Activated T-helper 2 cell treated with anti-CD3 and anti-CD28 coated beads, Interferon-gamma antibody, Interleukin-2, Interleukin-4, amounts not matched to agents 10 μg/mL and 5 μg/mL and 100 μg/mL, durations not matched to agents 14 hours and 24 hours and 36 hours (primary cell): ENCODE measurements at regions not wholly inside any gene's neighbourhood (a gene's known extent, or its start where the extent isn't known, plus 50 kb on each side); places are given as distances from the start of the nearest gene placed in this dataset.

Source experiments
- DNase-seq: peaks from one replicate; pipeline ENCODE4 v3.0.0; 2021; ENCODE audit warnings: low spot score
- H3K27ac Mint-ChIP-seq: one replicate; pipeline ENCODE4 v1.8.0; 2021; ENCODE audit warnings: mixed read lengths
- H3K27me3 Mint-ChIP-seq: one replicate; pipeline ENCODE4 v1.8.0; 2021; ENCODE audit warnings: low read depth, mixed read lengths
- H3K36me3 Mint-ChIP-seq: one replicate; pipeline ENCODE4 v1.8.0; 2021; ENCODE audit warnings: low read depth, mixed read lengths
- H3K4me1 Mint-ChIP-seq: one replicate; pipeline ENCODE4 v1.8.0; 2021; ENCODE audit warnings: low read depth, mixed read lengths
- H3K4me3 Mint-ChIP-seq: one replicate; pipeline ENCODE4 v1.8.0; 2021; ENCODE audit warnings: low read depth, mild to moderate bottlenecking, moderate library complexity, mixed read lengths
- H3K9me3 Mint-ChIP-seq: one replicate; pipeline ENCODE4 v1.8.0; 2021; ENCODE audit warnings: mixed read lengths
- intact Hi-C: fragments of 100-400 bp; cut with micrococcal nuclease; formaldehyde crosslinking; loops from one replicate; pipeline ENCODE4 v1.15.1; 2023

DNA sequence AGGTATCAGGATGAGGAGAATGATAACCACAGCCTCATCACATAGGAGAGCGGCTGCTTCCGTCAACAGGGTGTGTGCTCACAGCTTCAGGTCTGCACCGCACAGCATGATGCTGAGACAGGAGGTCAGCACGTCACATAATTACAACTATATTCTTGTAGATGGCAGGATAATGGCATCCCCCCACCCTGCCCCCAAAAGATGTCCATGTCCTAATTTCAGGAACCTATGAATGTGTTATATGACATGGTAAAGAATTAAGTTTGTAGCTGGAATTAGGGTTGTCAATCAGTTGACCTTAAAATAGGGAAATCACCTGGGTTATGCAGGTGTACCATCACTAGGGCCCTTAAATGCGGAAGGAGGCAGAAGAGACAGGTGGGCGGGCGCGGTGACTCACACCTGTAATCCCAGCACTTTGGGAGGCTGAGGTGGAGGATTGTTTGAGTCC is 73.9 kb downstream of the ARL4C start:
- peak overlapping the region; percentile 50 for H3K4me3 Mint-ChIP-seq
- peak overlapping the region; percentile 90 for H3K27ac Mint-ChIP-seq
- H3K4me1 Mint-ChIP-seq: peaks cover 73% of the 10 kb centered on the region
- no peaks in the 10 kb centered on the region for H3K27me3 Mint-ChIP-seq
- H3K36me3 Mint-ChIP-seq: peaks cover 8% of the 10 kb centered on the region
- H3K9me3 Mint-ChIP-seq: peaks cover 8% of the 10 kb centered on the region
- peak; percentile 61 for DNase-seq
- intact Hi-C loops: loop anchor here (1.0 to 2.0 kb wide), 3 partner anchors 22 to 54 kb away; no protein-coding TSS in a partner anchor

DNA sequence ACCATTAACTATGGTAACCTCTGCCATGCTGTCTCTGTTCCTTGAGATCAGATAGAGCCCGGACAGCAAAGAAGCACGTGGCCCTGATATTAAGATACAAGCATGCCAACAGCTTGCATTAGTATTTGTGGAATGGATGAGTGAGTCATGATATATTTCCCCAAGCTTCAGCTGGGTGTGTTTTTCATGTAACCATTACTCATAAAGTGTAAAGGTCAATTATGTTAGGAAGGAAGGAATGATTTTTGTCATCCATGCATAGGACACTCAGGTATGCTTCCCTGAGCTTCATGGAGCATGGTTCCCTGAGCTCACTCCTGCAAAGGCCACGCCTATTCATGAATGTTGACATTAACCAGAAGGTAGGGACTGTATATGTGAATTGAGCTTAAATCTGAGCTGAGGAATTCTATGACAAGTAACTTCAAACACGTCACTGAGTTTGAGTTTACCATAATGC is 74.6 kb downstream of the ARL4C start:
- no peak for DNase-seq
- intact Hi-C loops: loop anchor here (2.0 kb wide), 2 partner anchors 22 to 54 kb away; no protein-coding TSS in a partner anchor
- Mint-ChIP-seq H3K9me3 (peaks cover 10% of the 10 kb centered on the region), H3K27me3 (no peaks in the 10 kb centered on the region), H3K27ac (peak overlapping the region; percentile 90), H3K4me3 (peak overlapping the region; percentile 50), H3K36me3 (peaks cover 9% of the 10 kb centered on the region), H3K4me1 (peaks cover 66% of the 10 kb centered on the region)

DNA sequence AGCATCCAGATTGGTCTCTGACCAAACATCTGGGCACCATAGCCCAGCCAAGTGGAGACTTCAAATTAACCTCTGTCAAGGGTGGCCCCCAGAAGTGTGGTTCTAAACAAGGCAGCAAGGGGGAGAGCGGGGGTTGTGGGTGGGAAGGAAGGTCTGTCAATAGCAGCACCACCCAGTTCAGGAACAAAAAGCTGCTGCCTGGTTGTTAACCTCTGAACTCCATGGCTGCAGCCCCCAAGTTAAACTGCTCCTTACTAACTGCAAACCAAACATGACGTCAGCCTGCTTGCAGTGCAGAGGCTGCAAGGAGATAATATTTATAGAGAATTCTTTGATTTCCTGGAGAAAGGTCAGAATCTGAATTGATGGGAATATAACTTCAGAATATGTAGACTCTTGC is 76.5 kb downstream of the ARL4C start:
- intact Hi-C loops: no loop called here
- DNase-seq: no peak
- Mint-ChIP-seq H3K4me1 (peaks cover 51% of the 10 kb centered on the region), H3K27me3 (no peaks in the 10 kb centered on the region), H3K27ac (no peak overlapping the region), H3K36me3 (peaks cover 11% of the 10 kb centered on the region), H3K9me3 (peaks cover 10% of the 10 kb centered on the region), H3K4me3 (no peak overlapping the region)

DNA sequence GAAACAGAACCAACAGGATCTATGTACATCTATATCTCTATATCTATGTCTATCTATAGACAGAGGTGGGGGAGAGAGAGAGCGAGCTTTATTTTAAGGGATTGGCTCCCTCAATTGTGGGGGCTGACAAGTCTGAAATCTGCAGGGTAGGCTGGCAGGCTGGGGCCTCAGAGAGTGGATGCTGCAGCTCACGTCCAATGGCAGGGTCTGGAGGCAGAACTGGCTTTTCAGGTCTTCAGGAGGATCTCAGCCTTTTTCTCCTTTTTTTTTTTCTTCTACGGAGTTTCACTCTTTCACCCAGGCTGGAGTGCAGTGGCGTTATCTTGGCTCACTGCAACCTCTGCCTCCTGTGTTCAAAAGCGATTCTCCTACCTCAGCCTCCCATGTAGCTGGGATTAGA is 77.2 kb downstream of the ARL4C start:
- DNase-seq: no peak
- H3K9me3 Mint-ChIP-seq: peaks cover 10% of the 10 kb centered on the region
- H3K27ac Mint-ChIP-seq: no peak overlapping the region
- intact Hi-C loops: no loop called here
- no peaks in the 10 kb centered on the region for H3K27me3 Mint-ChIP-seq
- peaks cover 47% of the 10 kb centered on the region for H3K4me1 Mint-ChIP-seq
- peaks cover 11% of the 10 kb centered on the region for H3K36me3 Mint-ChIP-seq
- H3K4me3 Mint-ChIP-seq: no peak overlapping the region

DNA sequence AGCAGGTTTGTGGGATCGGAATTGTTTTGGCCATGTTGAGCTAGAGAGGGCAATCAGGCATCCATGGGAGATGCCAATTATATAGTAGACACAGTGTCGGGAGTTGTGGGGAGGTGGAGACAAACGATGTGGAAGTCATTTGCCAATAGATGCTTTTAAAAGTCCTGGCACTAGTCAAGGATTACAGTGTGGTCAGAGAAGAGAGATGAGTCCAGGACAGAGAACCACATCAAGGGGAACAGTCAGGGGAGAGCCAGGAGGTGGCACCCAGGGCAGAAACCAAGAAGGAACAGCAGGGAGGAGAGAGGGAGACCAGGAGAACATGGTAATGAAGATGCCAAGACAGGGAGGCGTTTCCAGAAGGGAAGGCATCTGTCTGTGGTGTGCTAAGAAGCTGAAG is 81.2 kb downstream of the ARL4C start:
- Mint-ChIP-seq H3K36me3 (peaks cover 11% of the 10 kb centered on the region), H3K4me3 (no peak overlapping the region), H3K27ac (no peak overlapping the region), H3K9me3 (peaks cover 10% of the 10 kb centered on the region), H3K27me3 (no peaks in the 10 kb centered on the region), H3K4me1 (peaks cover 19% of the 10 kb centered on the region)
- DNase-seq: no peak
- intact Hi-C loops: no loop called here

DNA sequence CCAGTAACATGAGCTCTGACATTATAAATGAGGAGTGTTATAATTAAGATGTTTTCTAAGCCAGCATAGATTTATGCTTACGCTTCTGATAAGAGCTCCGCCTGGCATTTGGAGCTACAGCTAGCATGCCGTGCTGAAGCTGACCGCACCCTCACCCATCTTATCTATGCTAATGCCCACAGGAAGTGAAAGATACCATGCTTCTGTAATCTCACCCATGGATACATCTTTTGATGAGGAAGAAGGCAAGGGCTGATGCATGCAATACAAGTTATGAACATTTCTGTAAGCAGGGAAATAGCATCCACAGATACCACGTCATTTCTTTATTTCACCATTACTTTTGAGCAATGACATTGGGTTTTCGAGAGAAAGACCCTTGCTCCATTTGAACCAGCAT is 82.3 kb downstream of the ARL4C start:
- no peaks in the 10 kb centered on the region for H3K27me3 Mint-ChIP-seq
- DNase-seq: no peak
- H3K9me3 Mint-ChIP-seq: peaks cover 10% of the 10 kb centered on the region
- intact Hi-C loops: no loop called here
- no peak overlapping the region for H3K27ac Mint-ChIP-seq
- peaks cover 14% of the 10 kb centered on the region for H3K4me1 Mint-ChIP-seq
- H3K4me3 Mint-ChIP-seq: no peak overlapping the region
- peaks cover 11% of the 10 kb centered on the region for H3K36me3 Mint-ChIP-seq

DNA sequence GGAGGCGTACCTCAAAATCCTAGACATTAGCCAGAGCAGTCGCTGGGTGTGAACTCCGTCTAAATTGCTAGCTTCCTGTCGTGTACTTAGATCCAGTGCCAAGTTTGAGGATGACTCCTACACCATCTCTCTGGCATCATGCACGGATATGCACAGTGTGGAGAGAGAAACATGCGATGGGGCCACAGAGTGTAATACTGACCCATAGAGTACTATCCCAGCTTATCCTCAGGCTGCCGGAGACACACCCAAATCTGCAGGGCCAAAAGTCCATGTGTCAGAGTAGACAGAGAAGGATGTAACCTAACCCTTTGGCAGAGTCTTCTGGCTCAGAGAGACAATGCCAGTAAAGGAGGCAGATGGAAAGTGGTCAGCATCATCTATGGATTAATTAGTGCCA is 84.2 kb downstream of the ARL4C start:
- no peak overlapping the region for H3K4me3 Mint-ChIP-seq
- H3K9me3 Mint-ChIP-seq: no peaks in the 10 kb centered on the region
- H3K36me3 Mint-ChIP-seq: peaks cover 3% of the 10 kb centered on the region
- intact Hi-C loops: no loop called here
- H3K27me3 Mint-ChIP-seq: no peaks in the 10 kb centered on the region
- no peak overlapping the region for H3K27ac Mint-ChIP-seq
- peaks cover 9% of the 10 kb centered on the region for H3K4me1 Mint-ChIP-seq
- DNase-seq: no peak

DNA sequence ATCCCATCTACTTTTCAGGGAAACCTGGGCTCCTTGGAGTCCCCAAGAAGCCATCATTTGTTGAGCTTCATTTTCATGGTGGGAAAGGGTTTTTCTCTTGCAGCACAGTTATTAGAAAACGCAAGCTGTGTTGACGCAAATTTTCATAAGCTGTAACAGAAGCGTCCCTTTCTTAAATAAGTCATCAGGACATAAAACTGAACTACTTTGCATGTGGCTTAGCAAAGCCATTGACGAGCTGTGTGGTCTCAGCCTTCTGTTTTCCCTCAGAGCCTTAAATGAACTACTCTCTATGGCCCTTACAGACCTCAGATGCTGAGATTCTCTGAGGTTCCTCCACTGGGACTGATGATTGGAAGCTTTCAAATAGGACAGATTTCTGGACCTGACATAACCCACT is 85.1 kb downstream of the ARL4C start:
- peaks cover 9% of the 10 kb centered on the region for H3K4me1 Mint-ChIP-seq
- DNase-seq: no peak
- H3K36me3 Mint-ChIP-seq: no peaks in the 10 kb centered on the region
- H3K27ac Mint-ChIP-seq: no peak overlapping the region
- intact Hi-C loops: no loop called here
- no peaks in the 10 kb centered on the region for H3K9me3 Mint-ChIP-seq
- no peaks in the 10 kb centered on the region for H3K27me3 Mint-ChIP-seq
- H3K4me3 Mint-ChIP-seq: no peak overlapping the region

DNA sequence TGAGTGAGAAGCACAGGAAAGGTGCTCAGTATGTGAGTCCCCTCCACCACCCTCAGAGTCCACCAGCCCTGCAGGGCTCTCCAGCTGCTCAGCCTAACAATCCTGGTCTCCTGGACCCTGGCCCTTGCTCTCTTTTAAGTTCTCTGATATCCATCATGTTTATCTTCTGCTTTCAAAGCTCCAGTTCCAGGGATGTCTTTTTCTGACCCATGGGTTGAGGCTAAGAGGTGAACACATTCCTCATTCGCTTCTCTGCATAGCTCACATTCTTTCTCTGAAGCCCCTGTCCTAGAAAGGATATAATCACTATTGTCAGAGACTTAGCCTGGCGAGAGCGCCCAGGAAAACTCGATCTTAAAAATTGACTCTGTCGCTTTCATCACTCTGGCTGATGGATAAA is 86.4 kb downstream of the ARL4C start:
- intact Hi-C loops: no loop called here
- Mint-ChIP-seq H3K36me3 (no peaks in the 10 kb centered on the region), H3K4me1 (peaks cover 15% of the 10 kb centered on the region), H3K27ac (no peak overlapping the region), H3K4me3 (no peak overlapping the region), H3K27me3 (no peaks in the 10 kb centered on the region), H3K9me3 (no peaks in the 10 kb centered on the region)
- no peak for DNase-seq

DNA sequence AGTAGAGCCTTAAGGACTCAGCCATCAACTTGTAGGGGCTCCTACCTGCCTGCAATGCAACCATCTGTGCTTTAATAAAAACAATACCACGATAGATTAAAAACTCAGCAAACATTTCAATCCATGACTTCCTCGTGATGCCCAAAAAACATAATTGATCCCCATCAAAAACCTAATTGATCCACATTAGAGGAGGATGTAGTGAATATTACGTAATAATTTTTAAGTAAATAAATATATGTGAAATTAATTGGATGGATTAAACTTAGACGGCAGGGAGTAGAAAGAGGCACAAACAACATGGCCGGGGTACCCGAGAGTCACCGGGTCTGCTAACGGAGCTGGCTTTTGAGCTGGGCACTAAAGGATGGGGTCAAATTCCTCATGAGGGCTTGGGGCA is 87.3 kb downstream of the ARL4C start:
- Mint-ChIP-seq H3K4me3 (no peak overlapping the region), H3K27me3 (no peaks in the 10 kb centered on the region), H3K4me1 (peaks cover 15% of the 10 kb centered on the region), H3K36me3 (no peaks in the 10 kb centered on the region), H3K9me3 (no peaks in the 10 kb centered on the region), H3K27ac (no peak overlapping the region)
- DNase-seq: no peak
- intact Hi-C loops: no loop called here

DNA sequence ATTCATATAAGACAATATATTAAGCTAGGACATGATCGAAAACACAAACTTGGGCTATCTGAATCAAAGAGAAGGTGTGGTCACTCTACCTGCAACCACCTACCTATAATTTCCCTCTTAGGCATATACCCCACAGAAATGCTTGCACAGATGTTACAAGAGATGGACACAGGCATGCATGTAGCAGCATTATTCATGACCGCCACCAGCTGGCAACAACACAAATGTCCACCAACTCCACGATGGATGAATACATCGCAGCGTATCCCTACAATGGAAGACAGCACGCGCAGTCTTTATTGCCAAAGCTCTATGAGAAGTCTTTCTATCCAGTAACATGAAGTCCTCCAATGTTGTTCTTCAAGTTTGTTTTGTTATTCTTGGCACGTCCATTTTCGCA is 90.8 kb downstream of the ARL4C start:
- Mint-ChIP-seq H3K4me1 (peaks cover 40% of the 10 kb centered on the region), H3K9me3 (no peaks in the 10 kb centered on the region), H3K27ac (no peak overlapping the region), H3K36me3 (no peaks in the 10 kb centered on the region), H3K27me3 (no peaks in the 10 kb centered on the region), H3K4me3 (no peak overlapping the region)
- intact Hi-C loops: no loop called here
- DNase-seq: no peak

DNA sequence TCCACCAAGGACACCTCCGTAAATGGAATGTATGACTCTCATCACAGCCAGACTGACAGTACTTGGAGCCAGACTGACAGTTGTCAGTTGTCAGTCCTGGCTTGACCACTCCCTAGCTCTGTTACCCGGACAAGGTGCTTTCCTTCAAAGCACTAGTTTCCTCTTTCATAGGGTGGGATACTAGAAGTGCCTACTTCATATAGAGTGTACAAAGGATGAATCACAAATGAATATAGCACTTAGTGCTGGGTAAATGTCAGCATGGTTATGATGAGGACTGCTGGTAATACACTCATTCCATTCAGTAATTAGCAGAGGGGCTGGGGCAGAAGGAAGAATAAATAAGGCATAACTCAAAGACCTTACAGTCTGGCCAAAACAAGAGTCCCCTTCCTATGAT is 91.4 kb downstream of the ARL4C start:
- H3K9me3 Mint-ChIP-seq: peaks cover 4% of the 10 kb centered on the region
- peaks cover 46% of the 10 kb centered on the region for H3K4me1 Mint-ChIP-seq
- intact Hi-C loops: no loop called here
- no peaks in the 10 kb centered on the region for H3K27me3 Mint-ChIP-seq
- DNase-seq: no peak
- no peaks in the 10 kb centered on the region for H3K36me3 Mint-ChIP-seq
- no peak overlapping the region for H3K27ac Mint-ChIP-seq
- no peak overlapping the region for H3K4me3 Mint-ChIP-seq

DNA sequence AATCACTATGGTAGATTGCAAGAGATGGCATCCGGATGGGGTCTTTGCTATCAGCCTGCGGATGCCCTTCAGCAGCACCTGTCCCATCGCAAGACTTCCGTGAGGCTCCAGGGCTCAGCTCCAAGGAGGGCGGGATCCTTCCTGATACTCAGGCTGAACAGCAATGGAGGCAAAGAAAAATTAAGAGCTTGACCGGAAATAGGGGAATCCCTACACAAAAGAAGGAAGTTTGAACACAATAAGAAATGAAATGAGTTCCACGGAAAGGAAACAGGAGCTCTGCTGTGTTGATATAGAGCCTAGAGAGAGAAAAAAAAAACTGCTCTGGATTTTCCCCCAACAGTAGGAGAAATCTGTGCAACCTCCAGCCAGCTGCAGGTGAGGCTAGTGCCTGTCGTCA is 91.9 kb downstream of the ARL4C start:
- Mint-ChIP-seq H3K4me3 (no peak overlapping the region), H3K9me3 (peaks cover 4% of the 10 kb centered on the region), H3K36me3 (no peaks in the 10 kb centered on the region), H3K27ac (no peak overlapping the region), H3K4me1 (peaks cover 48% of the 10 kb centered on the region), H3K27me3 (no peaks in the 10 kb centered on the region)
- intact Hi-C loops: no loop called here
- no peak for DNase-seq

DNA sequence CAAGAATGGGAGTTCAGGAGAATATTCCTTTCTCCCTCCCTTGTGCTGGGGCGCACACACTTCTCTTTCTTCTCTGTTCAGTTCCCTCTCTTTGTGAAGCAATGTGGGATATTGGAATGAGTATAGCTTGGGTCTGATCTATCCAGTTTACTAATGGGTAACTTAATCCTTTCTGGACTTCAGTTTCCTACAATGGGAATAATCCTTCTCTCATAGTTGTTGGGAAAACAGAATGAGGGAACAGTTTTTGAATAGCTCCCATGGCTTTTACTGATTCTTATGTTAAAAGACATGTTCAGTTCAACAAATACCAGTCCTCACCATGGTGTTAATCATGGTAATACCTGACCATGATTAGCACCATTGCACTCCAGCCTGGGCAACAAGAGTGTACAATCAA is 93.1 kb downstream of the ARL4C start:
- DNase-seq: no peak
- Mint-ChIP-seq H3K27ac (no peak overlapping the region), H3K36me3 (no peaks in the 10 kb centered on the region), H3K4me1 (peaks cover 57% of the 10 kb centered on the region), H3K27me3 (no peaks in the 10 kb centered on the region), H3K9me3 (peaks cover 4% of the 10 kb centered on the region), H3K4me3 (no peak overlapping the region)
- intact Hi-C loops: no loop called here
